Fibroblast of skin of abdomen (primary cell): ENCODE measurements at regions not wholly inside any gene's neighbourhood (a gene's known extent, or its start where the extent isn't known, plus 50 kb on each side); places are given as distances from the start of the nearest gene placed in this dataset.
"Not testable (repeated sequence)": the region's sequence is repeated elsewhere in the genome, so short reads cannot be mapped to it uniquely, and the experiment has no call there.

Source experiments
- DNase-seq: peaks from one replicate; pipeline ENCODE4 v3.0.0-alpha.2; 2013

DNA sequence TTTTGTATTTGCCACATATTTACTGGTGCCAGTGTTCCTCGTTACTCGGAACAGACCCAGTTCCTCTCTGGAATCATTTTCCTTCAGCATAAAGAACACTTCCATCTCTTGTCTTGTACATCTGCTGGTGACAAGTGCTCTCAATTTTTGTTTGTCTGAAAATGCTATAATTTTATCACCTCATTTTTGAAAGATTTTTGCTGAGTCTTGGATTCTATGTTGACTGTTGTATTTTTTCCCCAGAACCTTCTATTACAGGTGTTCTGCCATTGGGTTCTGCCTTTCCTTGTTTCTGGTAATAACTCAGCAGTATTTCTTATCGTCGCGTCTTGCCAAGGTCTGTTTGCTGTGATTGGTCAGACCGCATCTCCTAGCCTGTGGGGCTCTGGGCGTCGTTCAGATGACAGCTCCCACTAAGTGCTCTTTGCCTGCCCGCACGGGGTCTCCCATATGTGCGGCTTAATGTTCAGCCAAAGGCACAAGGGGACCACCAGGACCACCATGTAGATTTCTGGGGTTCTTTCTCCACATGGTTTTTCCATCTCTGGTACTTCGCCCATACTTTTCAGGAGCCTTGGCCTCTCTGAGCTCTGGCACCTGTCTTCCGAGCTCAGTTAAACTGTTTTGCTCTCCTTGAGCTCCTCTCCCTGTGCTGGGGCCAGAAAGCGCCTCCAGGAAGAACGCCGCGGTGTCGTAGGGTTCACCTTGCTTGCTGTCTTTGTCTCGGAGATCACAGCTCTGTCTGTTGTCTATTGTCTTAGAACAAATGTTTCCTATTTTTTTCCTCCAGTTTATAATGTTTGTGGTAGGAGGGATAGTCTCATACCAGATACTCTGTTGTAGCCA is 80.0 kb downstream of the METRNL start:
- DNase-seq: no peak

DNA sequence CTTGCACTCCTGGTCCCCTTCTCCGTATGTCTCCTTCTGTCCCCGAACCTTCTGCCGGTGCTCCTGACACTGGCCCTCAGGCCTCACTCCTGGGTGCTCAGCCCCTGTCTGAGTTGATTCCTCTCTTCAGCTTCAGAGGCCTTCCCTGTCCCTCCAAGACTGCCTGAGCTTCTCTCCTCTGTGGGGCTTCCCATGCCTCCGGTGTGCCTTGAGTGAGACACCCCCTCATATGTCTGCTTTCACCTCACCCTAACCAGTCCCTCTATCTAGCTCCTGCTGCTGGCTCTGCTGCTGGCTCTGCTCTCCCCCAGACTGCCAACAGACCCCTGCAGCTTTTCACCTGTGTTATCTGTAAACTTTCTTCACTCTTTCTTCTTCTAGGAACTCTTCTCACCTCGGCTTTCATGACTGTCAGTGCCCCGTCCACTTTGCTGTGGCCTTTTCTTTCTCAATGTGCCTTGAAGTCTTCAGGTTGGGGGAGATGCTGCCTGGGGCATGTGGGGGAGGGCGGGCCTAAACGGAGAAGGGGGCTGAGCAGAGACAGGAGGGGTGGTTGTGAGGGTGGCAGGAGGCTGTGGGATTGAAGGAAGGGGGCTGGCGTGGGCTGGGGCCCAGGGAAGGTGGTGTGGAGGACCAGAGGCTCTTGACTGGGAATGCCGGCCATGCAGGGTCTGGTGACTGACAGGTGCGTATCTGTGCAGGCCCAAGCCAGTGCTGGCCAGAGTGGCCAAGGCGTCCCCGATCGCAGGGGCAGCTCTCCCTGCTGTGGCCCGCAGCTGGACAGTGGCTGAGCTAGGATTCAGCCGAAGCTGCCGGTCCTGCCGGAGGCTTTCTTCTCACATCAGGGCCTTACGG is 81.3 kb downstream of the METRNL start:
- no peak for DNase-seq

DNA sequence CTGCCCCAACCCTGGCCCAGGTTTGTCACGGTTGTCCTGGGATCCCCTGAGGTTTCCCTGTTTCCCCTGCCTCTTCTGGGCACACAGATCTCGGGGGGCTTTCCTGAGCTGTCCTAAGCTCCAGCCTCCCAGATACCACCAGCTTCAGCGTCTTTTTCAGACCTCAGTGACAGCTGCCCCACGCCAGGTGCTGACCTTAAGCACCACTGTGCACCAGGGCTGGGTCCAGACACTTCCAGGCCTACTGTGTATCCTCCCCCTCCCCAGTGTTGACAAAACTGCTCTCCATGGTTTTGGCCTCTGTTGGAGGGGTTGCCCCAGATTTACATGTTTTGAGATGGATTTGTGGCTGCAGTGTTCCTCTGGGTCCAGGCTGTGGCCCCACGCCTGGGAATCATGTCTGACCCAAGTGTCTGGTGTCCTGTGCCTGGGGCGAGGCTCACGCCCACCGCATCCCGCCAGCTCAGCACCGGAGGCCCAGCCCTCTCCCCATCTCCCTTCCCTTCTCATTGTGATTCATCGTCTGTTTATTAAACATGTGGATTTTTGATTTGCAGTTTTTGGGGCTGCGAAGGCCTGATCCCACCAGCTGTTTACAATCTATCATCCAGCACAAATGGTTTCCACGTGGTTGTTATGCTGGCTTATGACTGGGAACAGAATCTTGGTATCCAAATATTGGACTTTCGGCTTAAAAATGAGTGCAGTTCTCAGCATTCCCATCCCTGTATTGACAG is 82.1 kb downstream of the METRNL start:
- DNase-seq: peak; percentile 82

DNA sequence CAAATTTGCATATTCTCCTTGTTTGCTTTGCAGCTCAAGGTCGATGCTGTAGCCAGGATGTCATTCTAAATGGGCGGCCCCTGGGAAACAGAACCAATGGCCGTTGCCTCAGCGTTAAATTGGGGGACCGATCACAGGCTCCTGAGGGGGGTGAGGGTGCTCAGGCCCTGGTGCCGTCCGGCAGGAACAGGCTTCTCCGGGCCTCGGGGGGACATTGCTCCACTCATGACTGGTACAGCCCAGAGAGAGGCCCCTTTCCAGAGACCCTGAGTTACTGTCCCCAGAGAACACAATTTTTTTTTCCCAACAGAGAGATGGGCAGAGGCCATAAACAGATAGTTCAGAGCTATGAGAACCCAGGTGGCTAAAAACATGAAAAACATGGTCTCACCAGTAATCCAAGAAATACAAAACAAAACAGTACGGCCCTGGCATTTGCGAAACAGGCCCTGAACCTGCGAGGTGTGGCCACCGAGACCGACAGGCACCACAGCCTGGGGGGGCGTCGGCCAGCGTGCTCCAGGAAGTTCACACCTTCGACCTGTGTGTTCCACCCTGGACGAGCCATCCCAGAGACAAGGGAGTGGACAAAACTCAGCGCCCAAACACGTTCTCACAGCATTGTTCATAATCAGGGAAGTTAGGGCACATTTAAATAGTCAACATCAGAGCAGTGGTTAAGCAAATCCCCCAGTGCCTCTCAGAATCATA is 82.8 kb downstream of the METRNL start:
- no peak for DNase-seq

DNA sequence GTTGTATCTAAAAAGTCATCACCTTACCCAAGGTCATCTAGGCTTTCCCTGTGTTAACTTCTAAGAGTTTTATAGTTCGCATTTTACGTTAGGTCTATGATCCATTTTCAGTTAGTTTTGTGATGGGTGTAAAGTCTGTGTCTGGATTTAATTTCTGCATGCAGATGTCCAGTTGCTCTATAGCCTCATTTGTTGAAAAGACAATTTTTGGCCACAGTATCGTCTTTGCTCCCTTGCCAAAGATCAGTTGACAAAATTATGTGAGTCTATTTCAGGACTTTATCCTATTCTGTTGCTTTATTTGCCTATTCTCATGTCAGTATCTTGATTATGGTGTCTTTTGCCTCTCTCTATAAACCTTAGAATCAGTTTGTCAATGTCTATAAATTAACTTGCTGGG is 85.1 kb downstream of the METRNL start:
- DNase-seq: no peak

DNA sequence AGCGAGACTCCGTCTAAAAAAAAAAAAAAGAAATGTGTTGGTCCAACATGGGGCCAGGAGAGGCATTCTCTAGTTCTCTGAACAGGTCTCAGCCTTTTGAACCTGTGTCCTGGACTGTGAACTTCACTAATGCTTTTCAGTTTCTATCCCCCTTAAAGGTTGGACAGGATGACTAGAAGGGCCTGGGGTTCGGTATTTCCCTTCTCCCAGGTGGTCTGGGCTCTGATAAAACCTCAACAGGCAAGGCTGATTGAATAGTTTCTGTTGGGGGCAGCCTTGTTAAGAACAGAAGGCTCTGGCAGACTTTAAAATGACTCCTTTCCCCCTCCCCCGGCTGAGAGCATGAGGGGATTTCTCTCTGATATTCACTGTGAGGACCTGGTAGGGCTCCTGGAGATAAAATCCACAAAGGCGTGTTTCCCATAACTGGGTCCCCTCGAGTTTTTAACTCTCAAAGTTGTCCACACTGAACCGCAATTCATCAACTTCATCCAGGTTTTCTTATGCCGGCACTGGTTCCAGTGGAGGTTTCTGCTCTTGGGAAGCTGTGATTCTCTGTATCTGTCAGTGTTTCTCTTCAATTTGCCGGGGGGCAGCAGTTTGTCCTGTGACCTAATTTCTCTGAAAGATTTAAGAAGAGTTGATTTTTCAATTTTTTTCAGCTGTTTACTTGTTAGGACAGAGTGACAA is 91.3 kb downstream of the METRNL start:
- no peak for DNase-seq

DNA sequence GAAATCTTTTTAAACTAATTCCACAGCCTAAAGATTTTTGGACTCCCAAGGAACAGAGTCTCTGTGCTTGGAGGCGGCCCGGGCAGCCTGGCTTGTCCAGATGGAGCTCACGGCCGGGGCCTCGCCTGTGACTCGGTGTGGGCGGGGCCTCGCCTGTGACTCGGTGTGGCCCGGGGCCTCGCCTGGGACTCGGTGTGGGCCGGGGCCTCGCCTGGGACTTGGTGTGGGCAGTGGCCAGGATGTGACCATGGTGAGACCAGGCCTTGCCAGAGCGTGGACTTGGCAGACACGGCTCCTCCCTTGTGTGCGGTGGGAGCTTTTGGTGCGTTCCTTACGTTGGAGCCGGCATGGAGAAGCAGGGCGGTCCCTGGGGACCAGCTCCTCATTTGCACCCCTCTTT is 92.3 kb downstream of the METRNL start:
- no peak for DNase-seq

DNA sequence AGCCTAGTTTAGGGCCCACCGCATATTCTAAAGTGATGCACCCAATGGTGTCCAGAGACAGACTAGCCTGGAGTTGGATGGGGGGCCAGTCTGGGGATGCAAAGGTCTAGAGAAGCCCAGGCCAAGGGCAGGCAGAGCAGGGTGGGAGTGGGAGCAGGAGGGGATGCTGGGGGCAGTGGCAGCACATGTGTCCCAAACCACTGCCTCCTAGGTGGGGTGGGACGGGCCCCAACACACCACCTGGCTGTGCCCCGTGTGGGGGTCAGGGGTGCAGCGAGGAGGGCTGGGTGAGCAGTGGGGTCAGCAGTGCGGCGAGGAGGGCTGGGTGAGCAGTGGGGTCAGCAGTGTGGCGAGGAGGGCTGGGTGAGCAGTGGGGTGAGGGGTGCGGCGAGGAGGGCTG is 92.7 kb downstream of the METRNL start:
- DNase-seq: not testable (repeated sequence)

DNA sequence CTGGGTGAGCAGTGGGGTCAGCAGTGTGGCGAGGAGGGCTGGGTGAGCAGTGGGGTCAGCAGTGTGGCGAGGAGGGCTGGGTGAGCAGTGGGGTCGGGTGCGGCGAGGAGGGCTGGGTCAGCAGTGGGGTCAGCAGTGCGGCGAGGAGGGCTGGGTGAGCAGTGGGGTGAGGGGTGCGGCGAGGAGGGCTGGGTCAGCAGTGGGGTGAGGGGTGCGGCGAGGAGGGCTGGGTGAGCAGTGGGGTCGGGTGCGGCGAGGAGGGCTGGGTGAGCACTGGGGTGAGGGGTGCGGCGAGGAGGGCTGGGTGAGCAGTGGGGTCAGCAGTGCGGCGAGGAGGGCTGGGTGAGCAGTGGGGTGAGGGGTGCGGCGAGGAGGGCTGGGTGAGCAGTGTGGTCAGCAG is 93.2 kb downstream of the METRNL start:
- not testable (repeated sequence) for DNase-seq

DNA sequence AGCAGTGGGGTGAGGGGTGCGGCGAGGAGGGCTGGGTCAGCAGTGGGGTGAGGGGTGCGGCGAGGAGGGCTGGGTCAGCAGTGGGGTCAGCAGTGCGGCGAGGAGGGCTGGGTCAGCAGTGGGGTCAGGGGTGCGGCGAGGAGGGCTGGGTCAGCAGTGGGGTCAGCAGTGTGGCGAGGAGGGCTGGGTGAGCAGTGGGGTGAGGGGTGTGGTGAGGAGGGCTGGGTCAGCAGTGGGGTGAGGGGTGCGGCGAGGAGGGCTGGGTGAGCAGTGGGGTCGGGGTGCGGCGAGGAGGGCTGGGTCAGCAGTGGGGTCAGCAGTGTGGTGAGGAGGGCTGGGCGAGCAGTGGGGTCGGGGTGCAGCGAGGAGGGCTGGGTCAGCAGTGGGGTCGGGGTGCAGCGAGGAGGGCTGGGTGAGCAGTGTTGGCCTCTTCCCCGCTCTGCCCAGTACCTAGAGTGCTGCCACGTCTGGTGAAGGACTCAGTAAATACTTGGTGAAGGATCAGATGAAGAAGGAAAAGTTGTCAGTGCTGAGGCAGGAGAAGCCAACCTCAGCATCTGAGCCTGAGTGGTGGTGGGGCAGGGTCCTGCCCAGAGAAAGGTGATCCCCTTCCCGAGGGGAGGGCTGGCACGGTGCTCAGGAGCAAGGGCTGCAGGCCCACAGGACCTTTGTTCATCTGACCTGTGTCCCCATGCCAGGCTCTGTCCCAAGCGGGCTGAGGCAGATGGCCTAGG is 93.9 kb downstream of the METRNL start:
- DNase-seq: not testable (repeated sequence)

DNA sequence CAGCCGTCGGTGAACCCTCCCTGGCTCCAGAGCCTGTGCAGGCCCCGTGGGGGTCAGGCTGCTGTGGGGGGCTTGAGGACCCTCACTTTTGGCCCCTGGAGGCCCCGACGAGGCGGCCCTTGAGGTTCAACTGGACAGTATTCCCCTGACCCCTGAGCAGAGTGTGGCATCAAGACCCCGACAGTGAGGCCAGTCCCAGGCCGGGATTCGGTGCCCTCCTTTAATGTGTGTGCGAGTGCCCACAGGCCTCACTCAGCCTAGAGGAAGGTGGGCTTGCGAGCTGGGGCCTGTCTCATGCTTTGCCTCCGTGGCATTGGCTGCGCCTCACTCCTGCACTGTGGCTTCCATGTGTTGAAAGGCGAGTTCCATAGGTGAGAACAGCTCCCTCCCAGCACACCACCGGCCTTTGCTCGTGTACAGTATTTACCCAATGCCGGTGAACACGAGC is 94.5 kb downstream of the METRNL start:
- no peak for DNase-seq

DNA sequence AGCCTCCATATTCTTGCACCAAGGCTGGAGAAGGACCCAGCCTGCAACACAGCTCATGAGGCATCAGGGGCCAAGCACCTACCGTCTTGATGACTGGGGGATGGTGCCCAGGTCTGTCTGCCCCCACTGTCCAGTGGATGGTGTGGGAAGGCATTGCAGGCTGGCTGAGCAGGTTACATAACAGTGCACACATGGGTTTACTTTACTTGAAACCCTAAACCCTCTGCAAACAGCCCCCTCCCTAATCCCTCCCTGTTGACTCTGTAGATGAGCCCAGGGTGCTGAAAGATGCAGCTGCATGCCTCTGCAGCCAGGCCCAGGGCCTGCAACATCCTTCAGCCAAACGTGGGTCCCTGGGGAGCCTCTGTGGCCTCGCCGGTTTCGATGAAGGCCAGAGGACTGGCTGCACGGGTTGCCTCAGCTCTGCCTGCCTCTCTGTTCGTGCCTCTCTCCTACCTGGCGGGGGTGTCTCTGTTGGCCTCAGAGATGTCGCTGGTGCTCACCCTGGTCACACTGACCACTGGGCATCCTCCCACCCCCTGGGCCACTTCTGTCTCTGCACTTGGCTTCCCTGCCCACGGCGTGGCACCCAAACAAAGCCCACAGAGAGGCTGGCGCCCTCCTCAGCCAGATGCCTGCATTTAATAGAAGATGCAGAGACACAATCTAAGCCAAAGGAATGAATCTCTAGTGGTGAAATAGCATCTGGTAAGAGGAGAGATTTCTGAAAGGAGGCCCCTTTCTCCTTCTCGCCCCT is 95.1 kb downstream of the METRNL start:
- peak; percentile 62 for DNase-seq

DNA sequence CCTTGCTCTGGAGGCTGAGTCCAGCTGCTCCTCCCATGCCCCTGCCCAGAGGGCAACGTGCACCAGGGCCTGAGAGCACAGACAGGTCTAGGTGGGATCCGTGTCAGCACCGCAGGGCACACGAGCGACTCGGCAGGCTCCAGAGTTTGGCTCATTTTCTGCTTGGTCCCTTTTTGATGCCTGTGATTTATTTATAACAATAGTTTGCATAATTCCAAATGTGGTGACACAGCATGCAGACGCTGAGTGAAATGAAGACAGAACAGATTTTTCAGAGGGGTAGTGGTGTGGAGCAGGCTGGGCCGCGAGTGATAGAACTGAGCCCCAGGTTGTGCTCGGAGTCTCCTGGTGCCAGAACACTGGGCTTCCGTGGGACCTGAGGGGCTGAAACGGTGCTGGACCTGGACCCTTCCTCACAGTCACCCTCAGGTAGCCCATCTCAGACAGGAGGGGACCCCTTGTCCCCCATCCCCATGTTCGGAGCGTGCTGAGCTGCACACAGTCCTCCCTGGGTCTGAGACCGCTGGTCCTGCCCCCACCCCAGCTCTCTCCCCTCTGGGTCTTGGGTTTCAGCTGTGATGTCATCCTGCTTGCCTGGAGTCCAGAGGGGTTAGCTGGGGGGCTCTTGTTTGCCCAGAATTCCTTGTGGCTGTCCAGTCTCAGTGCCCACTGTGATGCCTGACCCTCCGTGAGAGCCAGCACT is 95.9 kb downstream of the METRNL start:
- DNase-seq: no peak

DNA sequence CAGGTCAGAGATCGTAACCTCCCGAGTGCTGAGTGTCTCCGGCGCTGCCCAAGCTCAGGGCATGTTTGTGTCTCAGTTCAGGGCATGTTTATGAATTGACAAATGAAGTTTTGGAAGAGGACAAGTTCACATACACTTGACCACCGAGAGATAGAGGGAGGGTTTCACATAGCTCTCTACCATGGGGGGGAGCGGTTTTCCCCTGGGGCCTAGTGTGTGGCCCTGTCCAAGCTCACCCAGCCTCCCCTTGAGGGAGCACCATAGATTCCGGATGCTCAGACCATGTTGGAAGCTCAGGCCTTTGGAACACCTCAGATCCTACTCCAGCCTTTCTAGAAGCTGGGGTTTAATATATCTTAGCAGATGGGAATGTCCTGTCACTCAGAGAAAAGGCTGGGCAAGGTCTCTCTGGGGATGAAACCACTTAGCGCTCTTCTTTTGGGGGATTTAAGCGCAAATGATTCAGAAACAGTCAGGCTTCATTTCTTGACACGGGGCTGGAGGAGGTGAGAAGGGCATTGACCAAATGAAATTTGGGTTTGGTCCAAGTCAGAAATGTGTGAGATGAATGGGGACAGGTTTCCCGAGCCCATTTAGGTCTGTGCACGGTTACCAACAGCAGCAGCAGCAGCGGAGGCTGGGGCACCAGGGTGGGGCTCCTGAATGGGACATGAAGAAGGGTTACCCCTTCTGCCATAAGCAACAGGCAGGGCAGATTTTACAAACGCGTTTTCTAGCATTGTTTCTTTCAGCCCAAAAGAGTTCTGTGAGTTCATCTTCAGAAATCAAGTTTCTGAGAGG is 96.6 kb downstream of the METRNL start:
- no peak for DNase-seq

DNA sequence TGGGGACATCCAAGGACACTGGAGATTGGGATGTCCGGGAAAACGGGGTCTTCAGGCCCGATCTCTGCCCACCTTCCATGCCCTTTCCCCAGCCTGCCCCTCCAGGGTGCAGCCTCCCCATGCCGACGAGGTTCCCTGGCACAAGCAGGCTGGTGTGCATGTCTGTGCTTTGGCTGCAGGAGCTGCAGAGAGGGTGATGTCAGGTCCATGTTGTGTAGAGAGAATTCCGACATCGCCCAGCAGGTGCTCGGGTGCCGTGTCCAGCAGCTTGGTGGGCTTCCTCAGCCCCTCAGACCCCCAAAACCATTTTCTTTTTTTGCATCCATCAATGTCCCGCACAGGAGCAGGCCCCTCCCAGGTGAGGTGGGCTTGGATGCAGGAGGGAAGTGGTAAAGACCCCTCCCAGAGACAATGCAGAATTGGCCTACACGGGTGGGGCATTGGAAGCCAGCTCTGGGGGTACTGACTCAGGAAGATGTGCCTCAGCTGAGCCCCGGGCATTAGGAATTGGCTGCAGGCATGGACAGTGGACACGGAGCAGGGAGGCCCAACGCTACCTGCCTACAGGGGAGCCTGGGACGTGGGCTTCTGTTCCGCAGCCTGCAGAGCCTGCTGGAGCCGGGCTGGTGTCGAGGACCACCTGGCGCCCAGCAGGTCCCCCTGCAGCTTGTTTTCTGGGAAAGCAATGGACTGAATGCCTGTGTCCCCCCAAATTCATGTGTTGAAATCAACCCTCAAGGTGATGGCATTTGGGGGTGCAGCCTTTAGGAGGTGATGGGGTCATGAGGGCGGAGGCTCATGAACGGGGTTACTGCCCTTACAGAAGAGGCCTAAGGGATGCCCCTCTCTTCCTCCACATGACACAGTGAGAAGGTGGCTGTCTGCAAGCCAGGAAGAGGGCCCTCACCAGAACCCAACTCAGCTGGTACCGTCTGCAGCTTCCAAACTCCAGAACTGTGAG is 97.5 kb downstream of the METRNL start:
- no peak for DNase-seq

DNA sequence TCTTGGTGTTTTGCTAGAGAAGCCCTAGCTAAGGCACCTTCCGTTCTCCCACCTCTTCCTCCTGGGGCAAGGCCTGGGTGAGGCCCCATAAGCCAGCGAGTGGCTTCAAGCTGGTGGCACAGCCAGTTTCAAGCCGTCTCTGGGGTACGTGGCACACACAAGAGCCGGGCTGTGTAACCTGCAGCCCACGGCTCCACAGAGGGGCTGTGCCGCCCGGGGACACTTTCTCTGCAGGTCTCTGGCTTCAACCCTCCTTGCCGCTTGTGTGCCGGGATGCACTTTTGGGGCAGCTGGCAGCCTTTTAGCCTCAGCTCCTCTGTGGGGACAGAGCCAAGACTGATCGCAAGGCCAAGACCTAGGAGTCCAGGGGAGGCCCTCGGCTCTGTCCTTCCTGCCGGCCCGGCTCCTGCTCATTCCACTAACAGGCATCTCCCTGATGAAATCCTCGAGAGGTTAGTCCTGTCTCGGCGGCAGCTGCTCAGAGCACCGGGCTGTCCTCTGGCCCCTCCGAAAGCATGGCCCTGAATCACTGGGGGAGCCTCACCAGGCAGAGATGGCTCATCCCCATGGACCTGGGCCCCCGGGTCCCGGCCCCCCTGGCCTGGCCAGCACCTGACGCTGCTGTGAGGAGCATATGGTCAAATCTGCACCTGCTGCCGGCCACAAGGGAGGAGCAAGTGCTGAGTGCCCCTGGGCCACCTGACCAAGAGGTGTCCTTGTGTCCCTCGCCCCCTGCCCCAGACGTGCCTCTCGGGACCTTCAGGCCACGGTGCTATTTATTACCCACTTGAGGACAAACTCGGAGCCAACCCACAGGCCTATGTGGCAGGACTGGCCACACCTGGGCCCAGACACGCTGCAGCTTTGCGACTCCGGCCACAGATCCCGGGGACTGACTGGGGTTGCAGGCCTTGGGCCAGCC is 98.5 kb downstream of the METRNL start:
- no peak for DNase-seq
